T-helper 17 cell (primary cell): ENCODE measurements at regions not wholly inside any gene's neighbourhood (a gene's known extent, or its start where the extent isn't known, plus 50 kb on each side); places are given as distances from the start of the nearest gene placed in this dataset.

ENCODE experiments used
- ATAC-seq: fragments of 150-1000 bp; cut with Tn5 transposase; 2 replicates; pipeline ENCODE4 v1.10.0; 2021; ENCODE audit warnings: mild to moderate bottlenecking, moderate library complexity
- DNase-seq, 3 donors: peaks; one replicate each; pipeline versions ENCODE4 v3.0.0 to v3.0.0-alpha.2; 2020 to 2021
- H3K9me3 ChIP-seq: one replicate; pipeline ENCODE4 v1.7.0; 2013; ENCODE audit warnings: low read length, mild to moderate bottlenecking; ENCODE audit not compliant: control insufficient read depth, poor library complexity, severe bottlenecking
- H3K27ac Mint-ChIP-seq: one replicate; pipeline ENCODE4 v1.8.0; 2022; ENCODE audit warnings: mild to moderate bottlenecking, moderate library complexity, mixed read lengths
- H3K27me3 Mint-ChIP-seq: one replicate; pipeline ENCODE4 v1.8.0; 2022; ENCODE audit warnings: mixed read lengths
- H3K36me3 Mint-ChIP-seq: one replicate; pipeline ENCODE4 v1.8.0; 2022; ENCODE audit warnings: low read depth, mixed read lengths
- H3K4me1 Mint-ChIP-seq: one replicate; pipeline ENCODE4 v1.8.0; 2022; ENCODE audit warnings: mild to moderate bottlenecking, mixed read lengths
- H3K4me3 Mint-ChIP-seq: one replicate; pipeline ENCODE4 v1.8.0; 2022; ENCODE audit warnings: mild to moderate bottlenecking, moderate library complexity, mixed read lengths

GRCh38 chr9:96052686-96053085 lies 177.2 kb downstream of the ERCC6L2 start:
- Mint-ChIP-seq H3K27ac (no peak overlapping the region), H3K27me3 (no peaks in the 10 kb centered on the region)

GRCh38 chr9:96051423-96051822 lies 175.9 kb downstream of the ERCC6L2 start:
- Mint-ChIP-seq H3K27ac (no peak overlapping the region), H3K27me3 (peaks cover 11% of the 10 kb centered on the region), H3K36me3 (peaks cover 2% of the 10 kb centered on the region), H3K4me3 (no peak overlapping the region), H3K4me1 (no peaks in the 10 kb centered on the region)
- ATAC-seq = no peak
- H3K9me3 ChIP-seq = no peaks in the 10 kb centered on the region
- no peak for DNase-seq

More at GRCh38 chr9:96052686-96053085, 177.2 kb downstream of the ERCC6L2 start:
- Mint-ChIP-seq H3K4me3 (no peak overlapping the region), H3K4me1 (peaks cover 2% of the 10 kb centered on the region), H3K36me3 (peaks cover 2% of the 10 kb centered on the region)
- ATAC-seq (no peak), DNase-seq (no peak)
- no peaks in the 10 kb centered on the region for H3K9me3 ChIP-seq

- ATAC-seq = no peak
- Mint-ChIP-seq H3K27me3 (peaks cover 17% of the 10 kb centered on the region), H3K36me3 (peaks cover 2% of the 10 kb centered on the region), H3K4me1 (no peaks in the 10 kb centered on the region), H3K27ac (no peak overlapping the region), H3K4me3 (no peak overlapping the region)
- no peak for DNase-seq
- H3K9me3 ChIP-seq = no peaks in the 10 kb centered on the region
Observed at GRCh38 chr9:96050861-96051155, 175.3 kb downstream of the ERCC6L2 start.

- no peak for ATAC-seq
- peaks cover 23% of the 10 kb centered on the region for H3K27me3 Mint-ChIP-seq
Observed at GRCh38 chr9:96050048-96050860, 174.8 kb downstream of the ERCC6L2 start.

GRCh38 chr9:96048956-96049831 lies 173.7 kb downstream of the ERCC6L2 start:
- Mint-ChIP-seq H3K27me3 (peaks cover 30% of the 10 kb centered on the region), H3K27ac (no peak overlapping the region), H3K36me3 (peaks cover 2% of the 10 kb centered on the region), H3K4me1 (no peaks in the 10 kb centered on the region), H3K4me3 (no peak overlapping the region)
- ATAC-seq (no peak), DNase-seq (no peak)
- no peaks in the 10 kb centered on the region for H3K9me3 ChIP-seq

More at GRCh38 chr9:96050048-96050860, 174.8 kb downstream of the ERCC6L2 start:
- H3K4me3 Mint-ChIP-seq = no peak overlapping the region
- no peaks in the 10 kb centered on the region for H3K9me3 ChIP-seq
- H3K36me3 Mint-ChIP-seq = peaks cover 2% of the 10 kb centered on the region
- peak overlapping the region; percentile 6 for H3K27ac Mint-ChIP-seq
- DNase-seq = no peak
- no peaks in the 10 kb centered on the region for H3K4me1 Mint-ChIP-seq

- Mint-ChIP-seq H3K27me3 (peaks cover 30% of the 10 kb centered on the region), H3K36me3 (peaks cover 2% of the 10 kb centered on the region), H3K4me1 (no peaks in the 10 kb centered on the region), H3K4me3 (no peak overlapping the region), H3K27ac (no peak overlapping the region)
- no peaks in the 10 kb centered on the region for H3K9me3 ChIP-seq
- DNase-seq (no peak), ATAC-seq (no peak)
Observed at GRCh38 chr9:96048104-96048955, 172.8 kb downstream of the ERCC6L2 start.

- Mint-ChIP-seq H3K27ac (no peak overlapping the region), H3K27me3 (peaks cover 30% of the 10 kb centered on the region), H3K4me3 (no peak overlapping the region), H3K4me1 (no peaks in the 10 kb centered on the region), H3K36me3 (peaks cover 2% of the 10 kb centered on the region)
- H3K9me3 ChIP-seq = no peaks in the 10 kb centered on the region
- DNase-seq = no peak
- ATAC-seq = no peak
Observed at GRCh38 chr9:96047741-96048103, 172.2 kb downstream of the ERCC6L2 start.

GRCh38 chr9:96047116-96047639 lies 171.7 kb downstream of the ERCC6L2 start:
- peaks cover 2% of the 10 kb centered on the region for H3K36me3 Mint-ChIP-seq
- H3K9me3 ChIP-seq = no peaks in the 10 kb centered on the region
- H3K4me3 Mint-ChIP-seq = no peak overlapping the region
- ATAC-seq = no peak
- no peak for DNase-seq
- no peak overlapping the region for H3K27ac Mint-ChIP-seq
- no peaks in the 10 kb centered on the region for H3K4me1 Mint-ChIP-seq
- peaks cover 30% of the 10 kb centered on the region for H3K27me3 Mint-ChIP-seq

GRCh38 chr9:96045811-96046210 lies 170.3 kb downstream of the ERCC6L2 start:
- no peak for ATAC-seq
- peaks cover 2% of the 10 kb centered on the region for H3K36me3 Mint-ChIP-seq
- no peaks in the 10 kb centered on the region for H3K4me1 Mint-ChIP-seq
- H3K27ac Mint-ChIP-seq = no peak overlapping the region
- no peak overlapping the region for H3K4me3 Mint-ChIP-seq
- no peaks in the 10 kb centered on the region for H3K9me3 ChIP-seq
- no peak for DNase-seq
- H3K27me3 Mint-ChIP-seq = peaks cover 30% of the 10 kb centered on the region

GRCh38 chr9:96044401-96044800 lies 168.9 kb downstream of the ERCC6L2 start:
- no peaks in the 10 kb centered on the region for H3K9me3 ChIP-seq
- Mint-ChIP-seq H3K4me3 (no peak overlapping the region), H3K4me1 (no peaks in the 10 kb centered on the region), H3K27me3 (peaks cover 30% of the 10 kb centered on the region), H3K36me3 (no peaks in the 10 kb centered on the region), H3K27ac (no peak overlapping the region)
- DNase-seq (no peak), ATAC-seq (no peak)

- Mint-ChIP-seq H3K4me1 (no peaks in the 10 kb centered on the region), H3K4me3 (no peak overlapping the region)
Observed at GRCh38 chr9:96040591-96041461, 165.3 kb downstream of the ERCC6L2 start.

GRCh38 chr9:96038914-96039313 lies 163.4 kb downstream of the ERCC6L2 start:
- Mint-ChIP-seq H3K4me1 (no peaks in the 10 kb centered on the region), H3K36me3 (peaks cover 3% of the 10 kb centered on the region), H3K27me3 (no peaks in the 10 kb centered on the region), H3K27ac (no peak overlapping the region), H3K4me3 (no peak overlapping the region)
- DNase-seq = no peak
- no peaks in the 10 kb centered on the region for H3K9me3 ChIP-seq
- no peak for ATAC-seq

More at GRCh38 chr9:96040591-96041461, 165.3 kb downstream of the ERCC6L2 start:
- no peak for ATAC-seq
- no peak for DNase-seq
- Mint-ChIP-seq H3K36me3 (peaks cover 3% of the 10 kb centered on the region), H3K27ac (no peak overlapping the region), H3K27me3 (peaks cover 12% of the 10 kb centered on the region)
- H3K9me3 ChIP-seq = no peaks in the 10 kb centered on the region
